Panc1 (cell line): ENCODE measurements at regions not wholly inside any gene's neighbourhood (a gene's known extent, or its start where the extent isn't known, plus 50 kb on each side); places are given as distances from the start of the nearest gene placed in this dataset.

Experiments
- ATAC-seq: fragments of 200-7000 bp; cut with Tn5 transposase; 2 replicates; pipeline ENCODE4 v1.9.1; 2020; ENCODE audit warnings: mild to moderate bottlenecking, moderate library complexity
- BruUV-seq: library from RNA; stranded (reverse); fragments of 400-500 nt; replicated peaks from 2 replicates; lab custom pipeline; 2021; lab: Mats Ljungman, UMichigan
- CTCF ChIA-PET: fragments of 300-600 bp; sonication (Branson Sonifier 250); formaldehyde crosslinking; loops from one replicate; lab custom pipeline; 2022; ENCODE audit warnings: antibody characterized with exemption; lab: Charles Lee
- POLR2A ChIA-PET: fragments of 300-600 bp; sonication (Branson Sonifier 250); formaldehyde crosslinking; loops from one replicate; lab custom pipeline; 2022; ENCODE audit warnings: antibody characterized with exemption; lab: Charles Lee
- DNase-seq: peaks from one replicate; pipeline ENCODE4 v3.0.0-alpha.2; 2010; ENCODE audit warnings: low read depth, low spot score
- H3K27ac ChIP-seq: 2 replicates; pipeline ENCODE4 v1.5.1; 2011; ENCODE audit warnings: mild to moderate bottlenecking, low read length, inconsistent platforms
- H3K27me3 ChIP-seq: fragments of 200-500 bp; sonication (Bioruptor generic); 2 replicates; pipeline ENCODE4 v1.6.0; 2014; ENCODE audit warnings: low read length, inconsistent platforms; ENCODE audit not compliant: control insufficient read depth, insufficient read depth
- H3K36me3 ChIP-seq: fragments of 200-500 bp; sonication (Bioruptor generic); 2 replicates; pipeline ENCODE4 v1.5.1; 2014; ENCODE audit warnings: inconsistent platforms, mild to moderate bottlenecking, low read length, moderate library complexity; ENCODE audit not compliant: control insufficient read depth, insufficient read depth
- H3K4me1 ChIP-seq: 2 replicates; pipeline ENCODE4 v1.5.1; 2011; ENCODE audit warnings: inconsistent platforms, mild to moderate bottlenecking, low read length, moderate library complexity; ENCODE audit not compliant: control insufficient read depth, insufficient read depth
- H3K4me3 ChIP-seq, 2 experiments: 2 replicates each; pipeline ENCODE4 v1.5.1; 2011 to 2012; ENCODE audit warnings: low read depth in 2 of 2, low read length in 2 of 2, mild to moderate bottlenecking in 2 of 2, inconsistent platforms in 1 of 2, moderate library complexity in 1 of 2
- H3K9me3 ChIP-seq: fragments of 200-500 bp; sonication (Bioruptor generic); 2 replicates; pipeline ENCODE4 v1.5.1; 2014; ENCODE audit warnings: low read depth, mild to moderate bottlenecking, inconsistent platforms, low read length, moderate library complexity; ENCODE audit not compliant: control insufficient read depth, insufficient read depth
- POLR2AphosphoS5 ChIP-seq: IDR thresholded peaks from 2 replicates; pipeline ENCODE4 v1.6.1; 2012; ENCODE audit warnings: mild to moderate bottlenecking, low read depth, low read length, moderate library complexity
- REST ChIP-seq, 2 experiments: IDR thresholded peaks; 2 replicates each; pipeline ENCODE4 v1.6.1; 2011 to 2012; ENCODE audit warnings: low read depth in 2 of 2, control low read depth in 1 of 2, low read length in 1 of 2, mild to moderate bottlenecking in 1 of 2, moderate library complexity in 1 of 2; ENCODE audit not compliant: insufficient read depth in 1 of 2
- SIN3A ChIP-seq: IDR thresholded peaks from 2 replicates; pipeline ENCODE4 v1.6.1; 2012; ENCODE audit warnings: low read depth, mild to moderate bottlenecking, low read length, moderate library complexity, borderline replicate concordance; ENCODE audit not compliant: insufficient read depth
- TCF7L2 ChIP-seq: IDR thresholded peaks from 2 replicates; pipeline ENCODE4 v1.6.1; 2011; ENCODE audit warnings: mild to moderate bottlenecking, low read depth, low read length, inconsistent platforms
- in situ Hi-C: cut with HindIII; loops from 2 replicates; pipeline ENCODE4 v1.10.0; 2016; ENCODE audit warnings: low sequenced_read_pairs, low pct_unique_long_range_greater_than_20kb
- intact Hi-C: fragments of 100-400 bp; cut with micrococcal nuclease; formaldehyde crosslinking; loops from one replicate; pipeline ENCODE4 v1.10.0; 2022; ENCODE audit not compliant: unreplicated experiment
- TF ChIP-seq, protein P1 (sequence below): fragments of 450-650 bp; IDR thresholded peaks from 2 replicates; pipeline ENCODE4 v1.5.1; 2017; ENCODE audit warnings: mild to moderate bottlenecking

DNA sequence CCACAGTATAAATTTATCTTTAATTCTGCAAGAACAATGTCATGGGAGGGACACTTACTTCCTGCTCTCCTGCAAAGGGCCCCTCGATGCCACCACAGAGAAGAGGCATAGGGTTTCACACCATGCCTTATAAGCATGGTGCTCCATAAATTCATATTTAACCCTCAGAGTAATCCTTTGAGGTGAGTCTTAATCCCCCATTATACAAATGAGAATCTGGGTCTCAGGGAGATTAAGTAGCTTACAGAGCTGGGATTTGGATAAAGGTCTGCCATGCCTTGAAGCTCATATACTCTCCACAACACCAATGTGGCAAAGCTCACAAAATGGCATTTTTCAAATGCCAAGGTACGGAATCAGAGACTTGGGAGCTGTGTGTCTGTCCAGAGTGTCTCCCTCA is 268.5 kb upstream of the CCL2 start:
- no peaks in the 10 kb centered on the region; the same call in 1 of the 2 replicates for H3K27me3 ChIP-seq
- no peak for TF ChIP-seq REST (IDR thresholded peaks at IDR 0.05; ENCODE audit: insufficient read depth in 1 of 2, low read depth in 2 of 2, low read length in 1 of 2)
- TF ChIP-seq TCF7L2, result no peak
- TF ChIP-seq, protein P1, sequence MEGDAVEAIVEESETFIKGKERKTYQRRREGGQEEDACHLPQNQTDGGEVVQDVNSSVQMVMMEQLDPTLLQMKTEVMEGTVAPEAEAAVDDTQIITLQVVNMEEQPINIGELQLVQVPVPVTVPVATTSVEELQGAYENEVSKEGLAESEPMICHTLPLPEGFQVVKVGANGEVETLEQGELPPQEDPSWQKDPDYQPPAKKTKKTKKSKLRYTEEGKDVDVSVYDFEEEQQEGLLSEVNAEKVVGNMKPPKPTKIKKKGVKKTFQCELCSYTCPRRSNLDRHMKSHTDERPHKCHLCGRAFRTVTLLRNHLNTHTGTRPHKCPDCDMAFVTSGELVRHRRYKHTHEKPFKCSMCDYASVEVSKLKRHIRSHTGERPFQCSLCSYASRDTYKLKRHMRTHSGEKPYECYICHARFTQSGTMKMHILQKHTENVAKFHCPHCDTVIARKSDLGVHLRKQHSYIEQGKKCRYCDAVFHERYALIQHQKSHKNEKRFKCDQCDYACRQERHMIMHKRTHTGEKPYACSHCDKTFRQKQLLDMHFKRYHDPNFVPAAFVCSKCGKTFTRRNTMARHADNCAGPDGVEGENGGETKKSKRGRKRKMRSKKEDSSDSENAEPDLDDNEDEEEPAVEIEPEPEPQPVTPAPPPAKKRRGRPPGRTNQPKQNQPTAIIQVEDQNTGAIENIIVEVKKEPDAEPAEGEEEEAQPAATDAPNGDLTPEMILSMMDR, result no peak
- TF ChIP-seq POLR2AphosphoS5, result no peak
- TF ChIP-seq SIN3A, result no peak
- ATAC-seq, result no peak
- H3K9me3 ChIP-seq, result no peaks in the 10 kb centered on the region
- ChIA-PET POLR2A (no interaction called here), CTCF (no interaction called here)
- BruUV-seq, result no TSS peak
- intact Hi-C loops, result no loop called here
- DNase-seq, result no peak
- no peaks in the 10 kb centered on the region for H3K4me1 ChIP-seq
- H3K36me3 ChIP-seq, result no peaks in the 10 kb centered on the region
- H3K4me3 ChIP-seq, result no peak overlapping the region
- no peak overlapping the region for H3K27ac ChIP-seq
- in situ Hi-C loops, result no loop called here

DNA sequence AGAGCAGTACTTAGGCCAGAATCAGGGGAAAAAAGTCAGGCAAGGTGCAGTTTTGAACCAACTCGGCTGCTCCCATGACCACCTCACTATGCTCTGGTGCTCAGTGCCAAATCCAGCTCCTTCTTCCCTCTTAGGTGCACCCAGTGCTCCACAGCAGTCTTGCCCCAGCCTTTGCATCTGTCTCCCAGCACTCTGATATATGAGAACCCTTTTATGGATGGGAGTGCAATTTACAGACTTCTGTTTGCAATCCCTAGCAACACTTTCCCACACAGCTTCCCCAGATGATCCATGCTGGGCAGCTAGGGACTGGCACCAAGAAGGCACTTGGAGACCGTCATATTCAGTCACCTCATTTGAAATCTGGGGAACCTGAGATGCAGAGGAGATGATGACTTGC is 267.9 kb upstream of the CCL2 start:
- TF ChIP-seq TCF7L2 (no peak), POLR2AphosphoS5 (no peak), REST (IDR thresholded peaks at IDR 0.05; ENCODE audit: insufficient read depth in 1 of 2, low read depth in 2 of 2, low read length in 1 of 2) (no peak), SIN3A (no peak)
- TF ChIP-seq, protein P1, result no peak
- ChIA-PET CTCF (no interaction called here), POLR2A (no interaction called here)
- no peaks in the 10 kb centered on the region for H3K4me1 ChIP-seq
- no peak overlapping the region for H3K4me3 ChIP-seq
- H3K9me3 ChIP-seq, result no peaks in the 10 kb centered on the region
- no peak for DNase-seq
- H3K27me3 ChIP-seq, result no peaks in the 10 kb centered on the region; the same call in 1 of the 2 replicates
- H3K27ac ChIP-seq, result no peak overlapping the region
- no peaks in the 10 kb centered on the region for H3K36me3 ChIP-seq
- no TSS peak for BruUV-seq
- ATAC-seq, result no peak
- in situ Hi-C loops, result no loop called here
- intact Hi-C loops, result no loop called here
